SK-N-SH treated with all-trans-retinoic acid at 6 μM for 48 hours (cell line): ENCODE measurements at regions not wholly inside any gene's neighbourhood (a gene's known extent, or its start where the extent isn't known, plus 50 kb on each side); places are given as distances from the start of the nearest gene placed in this dataset.

ENCODE experiments used
- ATAC-seq: fragments of 200-7000 bp; cut with Tn5 transposase; 3 replicates; pipeline ENCODE4 v1.9.1; 2020; ENCODE audit warnings: mild to moderate bottlenecking, moderate library complexity
- ARNTL ChIP-seq: fragments of 450-650 bp; formaldehyde crosslinking; IDR thresholded peaks from 2 replicates; pipeline ENCODE4 v1.5.0; 2020; ENCODE audit warnings: low read depth, mild to moderate bottlenecking, moderate library complexity, borderline replicate concordance
- BACH2 ChIP-seq: fragments of 250-450 bp; sonication (Bioruptor Pico); IDR thresholded peaks from 2 replicates; pipeline ENCODE4 v1.9.0; 2021; ENCODE audit warnings: mild to moderate bottlenecking, borderline replicate concordance
- CSDC2 ChIP-seq: fragments of 250-450 bp; sonication (Bioruptor Pico); IDR thresholded peaks from 2 replicates; pipeline ENCODE4 v1.5.0; 2020; ENCODE audit warnings: mild to moderate bottlenecking, moderate library complexity
- ESRRG ChIP-seq: fragments of 250-450 bp; sonication (Bioruptor Pico); IDR thresholded peaks from 2 replicates; pipeline ENCODE4 v1.6.1; 2021; ENCODE audit warnings: mild to moderate bottlenecking
- GLIS3 ChIP-seq: fragments of 250-450 bp; sonication (Bioruptor Pico); IDR thresholded peaks from 2 replicates; pipeline ENCODE4 v1.5.0; 2020; ENCODE audit warnings: mild to moderate bottlenecking, moderate library complexity
- ISL1 ChIP-seq: fragments of 250-450 bp; sonication (Bioruptor Pico); IDR thresholded peaks from 2 replicates; pipeline ENCODE4 v2.1.2; 2022; ENCODE audit warnings: mild to moderate bottlenecking, moderate library complexity
- PPARA ChIP-seq: fragments of 250-450 bp; sonication (Bioruptor Pico); IDR thresholded peaks from 2 replicates; pipeline ENCODE4 v1.5.0; 2020; ENCODE audit warnings: mild to moderate bottlenecking, borderline replicate concordance
- SNAI2 ChIP-seq: fragments of 250-450 bp; sonication (Bioruptor Pico); IDR thresholded peaks from 2 replicates; pipeline ENCODE4 v1.5.0; 2020; ENCODE audit warnings: mild to moderate bottlenecking, moderate library complexity
- TCF4 ChIP-seq: fragments of 250-450 bp; sonication (Bioruptor Pico); IDR thresholded peaks from 2 replicates; pipeline ENCODE4 v1.8.0; 2021; ENCODE audit warnings: mild to moderate bottlenecking, moderate library complexity, borderline replicate concordance
- TOX ChIP-seq: fragments of 250-450 bp; sonication (Bioruptor Pico); IDR thresholded peaks from 2 replicates; pipeline ENCODE4 v1.8.0; 2021; ENCODE audit warnings: mild to moderate bottlenecking, moderate library complexity, borderline replicate concordance
- TSHZ2 ChIP-seq: fragments of 250-450 bp; sonication (Bioruptor Pico); IDR thresholded peaks from 2 replicates; pipeline ENCODE4 v1.5.0; 2020; ENCODE audit warnings: mild to moderate bottlenecking, moderate library complexity
- ZC3H10 ChIP-seq: fragments of 250-450 bp; sonication (Bioruptor Pico); IDR thresholded peaks from 2 replicates; pipeline ENCODE4 v1.5.1; 2021; ENCODE audit warnings: mild to moderate bottlenecking, moderate library complexity
- ZFP3 ChIP-seq: fragments of 250-450 bp; sonication (Bioruptor Pico); IDR thresholded peaks from 2 replicates; pipeline ENCODE4 v1.5.0; 2020; ENCODE audit warnings: mild to moderate bottlenecking, moderate library complexity
- ZNF565 ChIP-seq: fragments of 450-650 bp; formaldehyde crosslinking; conservative IDR thresholded peaks from 2 replicates; pipeline ENCODE4 v1.5.0; 2020; ENCODE audit warnings: low read depth, mild to moderate bottlenecking, moderate library complexity
- ZNF70 ChIP-seq: fragments of 450-650 bp; formaldehyde crosslinking; IDR thresholded peaks from 2 replicates; pipeline ENCODE4 v1.5.0; 2020; ENCODE audit warnings: mild to moderate bottlenecking, moderate library complexity
- ZNF8 ChIP-seq: fragments of 450-650 bp; formaldehyde crosslinking; IDR thresholded peaks from 2 replicates; pipeline ENCODE4 v1.5.0; 2020; ENCODE audit warnings: mild to moderate bottlenecking, moderate library complexity
- TF ChIP-seq, protein P1 (sequence below): fragments of 250-450 bp; sonication (Bioruptor Pico); IDR thresholded peaks from 2 replicates; pipeline ENCODE4 v1.8.0; 2020; ENCODE audit warnings: mild to moderate bottlenecking, moderate library complexity, borderline replicate concordance
- TF ChIP-seq, protein P2 (sequence below): fragments of 250-450 bp; sonication (Bioruptor Pico); IDR thresholded peaks from 2 replicates; pipeline ENCODE4 v1.8.0; 2021; ENCODE audit warnings: low read depth, mild to moderate bottlenecking, moderate library complexity, borderline replicate concordance
- TF ChIP-seq, protein P3 (sequence below): fragments of 250-450 bp; sonication (Bioruptor Pico); IDR thresholded peaks from 2 replicates; pipeline ENCODE4 v1.5.1; 2020; ENCODE audit warnings: low read depth, mild to moderate bottlenecking, moderate library complexity
- TF ChIP-seq, protein P4 (sequence below): fragments of 250-450 bp; sonication (Bioruptor Pico); IDR thresholded peaks from 2 replicates; pipeline ENCODE4 v1.5.1; 2021; ENCODE audit warnings: mild to moderate bottlenecking, moderate library complexity

DNA sequence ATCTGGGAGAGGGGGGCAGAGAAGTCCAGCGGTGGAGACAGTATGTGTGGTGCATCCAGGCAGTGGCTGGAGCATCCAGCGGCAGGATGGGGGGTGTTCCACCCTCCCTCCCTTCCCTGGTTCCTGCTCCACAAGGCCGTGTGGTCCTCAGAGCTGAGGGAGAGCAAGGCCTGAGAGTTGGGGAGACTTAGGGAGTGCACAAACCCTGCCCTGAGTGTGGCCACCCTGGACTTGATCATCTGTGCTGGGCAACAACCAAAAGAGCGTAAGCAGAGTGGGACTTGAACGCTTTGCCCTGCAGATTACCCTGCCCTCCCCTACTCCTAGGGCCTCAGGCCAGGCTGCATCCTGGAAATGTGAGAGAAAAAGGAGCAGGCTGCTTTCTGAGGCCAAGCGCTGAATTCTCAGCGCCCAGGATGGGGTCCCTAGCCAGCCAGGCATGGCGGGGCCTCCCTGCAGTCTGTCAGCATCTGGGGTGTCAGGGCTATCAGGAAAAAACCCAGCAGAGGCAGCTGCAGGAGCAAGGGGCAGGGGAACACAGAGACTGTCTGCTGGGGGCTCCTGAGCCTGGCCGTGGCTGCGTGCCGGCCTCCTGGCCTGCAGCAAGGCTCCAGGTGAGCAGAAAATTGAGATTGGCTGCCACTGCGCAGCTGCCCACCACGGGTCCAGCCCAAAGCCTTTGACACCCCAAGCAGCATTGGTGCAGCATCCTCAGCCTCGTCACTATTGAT lies 266.2 kb downstream of the NPHP4 start:
- TF ChIP-seq, protein P1, sequence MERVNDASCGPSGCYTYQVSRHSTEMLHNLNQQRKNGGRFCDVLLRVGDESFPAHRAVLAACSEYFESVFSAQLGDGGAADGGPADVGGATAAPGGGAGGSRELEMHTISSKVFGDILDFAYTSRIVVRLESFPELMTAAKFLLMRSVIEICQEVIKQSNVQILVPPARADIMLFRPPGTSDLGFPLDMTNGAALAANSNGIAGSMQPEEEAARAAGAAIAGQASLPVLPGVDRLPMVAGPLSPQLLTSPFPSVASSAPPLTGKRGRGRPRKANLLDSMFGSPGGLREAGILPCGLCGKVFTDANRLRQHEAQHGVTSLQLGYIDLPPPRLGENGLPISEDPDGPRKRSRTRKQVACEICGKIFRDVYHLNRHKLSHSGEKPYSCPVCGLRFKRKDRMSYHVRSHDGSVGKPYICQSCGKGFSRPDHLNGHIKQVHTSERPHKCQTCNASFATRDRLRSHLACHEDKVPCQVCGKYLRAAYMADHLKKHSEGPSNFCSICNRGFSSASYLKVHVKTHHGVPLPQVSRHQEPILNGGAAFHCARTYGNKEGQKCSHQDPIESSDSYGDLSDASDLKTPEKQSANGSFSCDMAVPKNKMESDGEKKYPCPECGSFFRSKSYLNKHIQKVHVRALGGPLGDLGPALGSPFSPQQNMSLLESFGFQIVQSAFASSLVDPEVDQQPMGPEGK, result no peak
- no peak for TF ChIP-seq PPARA (CRISPR knock-in tag)
- no peak for TF ChIP-seq TOX (CRISPR knock-in tag)
- no peak for TF ChIP-seq GLIS3 (CRISPR knock-in tag)
- no peak for TF ChIP-seq ZC3H10
- TF ChIP-seq, protein P2, sequence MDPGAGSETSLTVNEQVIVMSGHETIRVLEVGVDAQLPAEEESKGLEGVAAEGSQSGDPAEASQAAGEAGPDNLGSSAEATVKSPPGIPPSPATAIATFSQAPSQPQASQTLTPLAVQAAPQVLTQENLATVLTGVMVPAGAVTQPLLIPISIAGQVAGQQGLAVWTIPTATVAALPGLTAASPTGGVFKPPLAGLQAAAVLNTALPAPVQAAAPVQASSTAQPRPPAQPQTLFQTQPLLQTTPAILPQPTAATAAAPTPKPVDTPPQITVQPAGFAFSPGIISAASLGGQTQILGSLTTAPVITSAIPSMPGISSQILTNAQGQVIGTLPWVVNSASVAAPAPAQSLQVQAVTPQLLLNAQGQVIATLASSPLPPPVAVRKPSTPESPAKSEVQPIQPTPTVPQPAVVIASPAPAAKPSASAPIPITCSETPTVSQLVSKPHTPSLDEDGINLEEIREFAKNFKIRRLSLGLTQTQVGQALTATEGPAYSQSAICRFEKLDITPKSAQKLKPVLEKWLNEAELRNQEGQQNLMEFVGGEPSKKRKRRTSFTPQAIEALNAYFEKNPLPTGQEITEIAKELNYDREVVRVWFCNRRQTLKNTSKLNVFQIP (CRISPR knock-in tag), result no peak
- no peak for TF ChIP-seq TSHZ2 (CRISPR knock-in tag)
- TF ChIP-seq ZNF70 (CRISPR knock-in tag), result no peak
- no peak for TF ChIP-seq ZNF8
- TF ChIP-seq ARNTL (CRISPR knock-in tag), result no peak
- TF ChIP-seq, protein P3, sequence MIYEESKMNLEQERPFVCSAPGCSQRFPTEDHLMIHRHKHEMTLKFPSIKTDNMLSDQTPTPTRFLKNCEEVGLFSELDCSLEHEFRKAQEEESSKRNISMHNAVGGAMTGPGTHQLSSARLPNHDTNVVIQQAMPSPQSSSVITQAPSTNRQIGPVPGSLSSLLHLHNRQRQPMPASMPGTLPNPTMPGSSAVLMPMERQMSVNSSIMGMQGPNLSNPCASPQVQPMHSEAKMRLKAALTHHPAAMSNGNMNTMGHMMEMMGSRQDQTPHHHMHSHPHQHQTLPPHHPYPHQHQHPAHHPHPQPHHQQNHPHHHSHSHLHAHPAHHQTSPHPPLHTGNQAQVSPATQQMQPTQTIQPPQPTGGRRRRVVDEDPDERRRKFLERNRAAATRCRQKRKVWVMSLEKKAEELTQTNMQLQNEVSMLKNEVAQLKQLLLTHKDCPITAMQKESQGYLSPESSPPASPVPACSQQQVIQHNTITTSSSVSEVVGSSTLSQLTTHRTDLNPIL (CRISPR knock-in tag), result no peak
- ATAC-seq, result no peak

DNA sequence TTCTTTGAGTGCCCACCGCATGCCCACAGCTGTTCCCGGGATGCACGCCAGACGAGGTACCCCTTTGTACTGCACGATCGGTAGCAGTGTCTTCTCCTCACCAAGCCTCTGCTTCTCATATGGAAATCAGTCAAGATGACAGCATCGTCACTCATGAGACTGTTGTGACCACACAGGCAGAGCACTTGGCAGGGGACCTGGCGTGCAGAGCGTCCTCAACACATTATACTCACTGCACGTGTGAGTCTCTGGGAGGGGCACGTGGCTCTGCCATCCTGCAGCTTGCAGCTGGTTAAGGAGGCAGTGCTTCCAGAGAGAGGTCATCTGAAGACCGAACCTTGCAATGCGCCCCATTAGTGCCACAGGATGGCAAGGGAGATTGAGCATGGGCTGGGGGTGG lies 266.8 kb downstream of the NPHP4 start:
- ATAC-seq, result no peak
- no peak for TF ChIP-seq ZNF8

DNA sequence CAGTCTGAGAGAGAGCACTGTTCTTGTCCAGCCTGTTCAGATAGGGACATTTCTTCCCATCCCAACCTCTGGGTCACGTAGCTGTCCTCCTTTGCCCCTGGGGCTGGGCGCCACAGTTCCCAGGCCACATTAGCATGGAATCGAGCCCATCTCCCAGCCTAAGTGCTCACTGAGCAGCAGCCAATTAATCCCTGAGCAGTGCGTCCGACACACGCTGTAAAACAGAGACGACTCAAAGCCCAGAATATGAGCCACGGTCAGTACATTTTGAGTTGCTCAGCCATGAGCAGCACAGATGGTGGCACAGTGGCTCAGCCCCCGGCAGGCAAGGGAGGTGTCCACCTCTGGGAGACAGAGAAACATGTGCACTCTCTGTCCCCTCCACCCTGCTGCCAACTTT lies 267.4 kb downstream of the NPHP4 start:
- ATAC-seq, result no peak
- TF ChIP-seq TCF4 (CRISPR knock-in tag) (no peak), BACH2 (CRISPR knock-in tag) (no peak), SNAI2 (CRISPR knock-in tag) (no peak), CSDC2 (CRISPR knock-in tag) (no peak), ZNF70 (CRISPR knock-in tag) (no peak), GLIS3 (CRISPR knock-in tag) (no peak), ZNF565 (no peak), TSHZ2 (CRISPR knock-in tag) (no peak), ISL1 (CRISPR knock-in tag) (no peak), ESRRG (CRISPR knock-in tag) (no peak), ZC3H10 (no peak), ZFP3 (CRISPR knock-in tag) (no peak)
- TF ChIP-seq, protein P4, sequence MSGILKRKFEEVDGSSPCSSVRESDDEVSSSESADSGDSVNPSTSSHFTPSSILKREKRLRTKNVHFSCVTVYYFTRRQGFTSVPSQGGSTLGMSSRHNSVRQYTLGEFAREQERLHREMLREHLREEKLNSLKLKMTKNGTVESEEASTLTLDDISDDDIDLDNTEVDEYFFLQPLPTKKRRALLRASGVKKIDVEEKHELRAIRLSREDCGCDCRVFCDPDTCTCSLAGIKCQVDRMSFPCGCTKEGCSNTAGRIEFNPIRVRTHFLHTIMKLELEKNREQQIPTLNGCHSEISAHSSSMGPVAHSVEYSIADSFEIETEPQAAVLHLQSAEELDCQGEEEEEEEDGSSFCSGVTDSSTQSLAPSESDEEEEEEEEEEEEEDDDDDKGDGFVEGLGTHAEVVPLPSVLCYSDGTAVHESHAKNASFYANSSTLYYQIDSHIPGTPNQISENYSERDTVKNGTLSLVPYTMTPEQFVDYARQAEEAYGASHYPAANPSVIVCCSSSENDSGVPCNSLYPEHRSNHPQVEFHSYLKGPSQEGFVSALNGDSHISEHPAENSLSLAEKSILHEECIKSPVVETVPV (CRISPR knock-in tag), result no peak
- TF ChIP-seq, protein P3 (CRISPR knock-in tag), result no peak
